NCI-H460 (cell line): ENCODE measurements at regions not wholly inside any gene's neighbourhood (a gene's known extent, or its start where the extent isn't known, plus 50 kb on each side); places are given as distances from the start of the nearest gene placed in this dataset.
"Not testable (repeated sequence)": the region's sequence is repeated elsewhere in the genome, so short reads cannot be mapped to it uniquely, and the experiment has no call there.

Experiments
- DNase-seq: peaks from one replicate; pipeline ENCODE4 v3.0.0-alpha.2; 2016; ENCODE audit warnings: low read depth; ENCODE audit errors: extremely low read depth

GRCh38 chr5:120913396-120913795, 449.3 kb downstream of the PRR16 start:
- no peak for DNase-seq

GRCh38 chr5:120917214-120917758, 453.2 kb downstream of the PRR16 start:
- no peak for DNase-seq

- DNase-seq, result no peak
Measured at GRCh38 chr5:120919017-120919416, 454.9 kb downstream of the PRR16 start.

GRCh38 chr5:120923026-120923425, 458.9 kb downstream of the PRR16 start:
- DNase-seq, result no peak

GRCh38 chr5:120926471-120926870, 462.4 kb downstream of the PRR16 start:
- no peak for DNase-seq

GRCh38 chr5:120927950-120928530, 463.9 kb downstream of the PRR16 start:
- no peak for DNase-seq

GRCh38 chr5:120932480-120932879, 468.4 kb downstream of the PRR16 start:
- DNase-seq, result no peak

- DNase-seq, result no peak
Measured at GRCh38 chr5:120934031-120934430, 469.9 kb downstream of the PRR16 start.

- no peak for DNase-seq
Measured at GRCh38 chr5:120936652-120937051, 472.6 kb downstream of the PRR16 start.

GRCh38 chr5:120938604-120939003, 474.5 kb downstream of the PRR16 start:
- DNase-seq, result no peak

- DNase-seq, result no peak
Measured at GRCh38 chr5:120942596-120943350, 478.7 kb downstream of the PRR16 start.

GRCh38 chr5:120949596-120949995, 485.5 kb downstream of the PRR16 start:
- not testable (repeated sequence) for DNase-seq

- DNase-seq, result not testable (repeated sequence)
Measured at GRCh38 chr5:120953445-120953844, 489.3 kb downstream of the PRR16 start.

GRCh38 chr5:120954255-120954654, 490.2 kb downstream of the PRR16 start:
- no peak for DNase-seq

- no peak for DNase-seq
Measured at GRCh38 chr5:120955795-120956194, 491.7 kb downstream of the PRR16 start.

GRCh38 chr5:120958877-120959485, 494.9 kb downstream of the PRR16 start:
- DNase-seq, result no peak

- DNase-seq, result no peak
Measured at GRCh38 chr5:120960510-120960909, 496.4 kb downstream of the PRR16 start.

- DNase-seq, result no peak
Measured at GRCh38 chr5:120967366-120967765, 503.3 kb downstream of the PRR16 start.

- DNase-seq, result no peak
Measured at GRCh38 chr5:120974690-120975089, 510.6 kb downstream of the PRR16 start.

- no peak for DNase-seq
Measured at GRCh38 chr5:120982351-120982750, 518.3 kb downstream of the PRR16 start.

GRCh38 chr5:120985526-120985925, 521.4 kb downstream of the PRR16 start:
- DNase-seq, result no peak

- DNase-seq, result no peak
Measured at GRCh38 chr5:120988491-120988890, 524.4 kb downstream of the PRR16 start.
